ENCODE measurements at regions not wholly inside any gene's neighbourhood (a gene's known extent, or its start where the extent isn't known, plus 50 kb on each side); places are given as distances from the start of the nearest gene placed in this dataset.

DNA sequence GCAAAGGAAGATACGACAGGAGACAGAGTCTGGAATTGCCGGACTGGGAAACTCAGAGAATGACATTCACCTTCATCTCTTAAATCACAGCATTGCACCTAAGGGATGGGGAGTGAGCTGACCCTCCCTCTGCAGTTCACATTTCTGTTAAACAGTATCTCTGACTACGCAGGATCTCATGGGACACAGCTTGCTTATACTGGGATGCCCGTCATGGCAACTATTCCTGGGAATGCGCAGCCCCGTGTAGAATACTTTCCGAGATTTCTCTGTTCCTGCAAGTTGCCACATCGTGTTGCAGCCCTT lies 232.5 kb upstream of the HES1 start (continued):
- TF ChIP-seq, protein P1, sequence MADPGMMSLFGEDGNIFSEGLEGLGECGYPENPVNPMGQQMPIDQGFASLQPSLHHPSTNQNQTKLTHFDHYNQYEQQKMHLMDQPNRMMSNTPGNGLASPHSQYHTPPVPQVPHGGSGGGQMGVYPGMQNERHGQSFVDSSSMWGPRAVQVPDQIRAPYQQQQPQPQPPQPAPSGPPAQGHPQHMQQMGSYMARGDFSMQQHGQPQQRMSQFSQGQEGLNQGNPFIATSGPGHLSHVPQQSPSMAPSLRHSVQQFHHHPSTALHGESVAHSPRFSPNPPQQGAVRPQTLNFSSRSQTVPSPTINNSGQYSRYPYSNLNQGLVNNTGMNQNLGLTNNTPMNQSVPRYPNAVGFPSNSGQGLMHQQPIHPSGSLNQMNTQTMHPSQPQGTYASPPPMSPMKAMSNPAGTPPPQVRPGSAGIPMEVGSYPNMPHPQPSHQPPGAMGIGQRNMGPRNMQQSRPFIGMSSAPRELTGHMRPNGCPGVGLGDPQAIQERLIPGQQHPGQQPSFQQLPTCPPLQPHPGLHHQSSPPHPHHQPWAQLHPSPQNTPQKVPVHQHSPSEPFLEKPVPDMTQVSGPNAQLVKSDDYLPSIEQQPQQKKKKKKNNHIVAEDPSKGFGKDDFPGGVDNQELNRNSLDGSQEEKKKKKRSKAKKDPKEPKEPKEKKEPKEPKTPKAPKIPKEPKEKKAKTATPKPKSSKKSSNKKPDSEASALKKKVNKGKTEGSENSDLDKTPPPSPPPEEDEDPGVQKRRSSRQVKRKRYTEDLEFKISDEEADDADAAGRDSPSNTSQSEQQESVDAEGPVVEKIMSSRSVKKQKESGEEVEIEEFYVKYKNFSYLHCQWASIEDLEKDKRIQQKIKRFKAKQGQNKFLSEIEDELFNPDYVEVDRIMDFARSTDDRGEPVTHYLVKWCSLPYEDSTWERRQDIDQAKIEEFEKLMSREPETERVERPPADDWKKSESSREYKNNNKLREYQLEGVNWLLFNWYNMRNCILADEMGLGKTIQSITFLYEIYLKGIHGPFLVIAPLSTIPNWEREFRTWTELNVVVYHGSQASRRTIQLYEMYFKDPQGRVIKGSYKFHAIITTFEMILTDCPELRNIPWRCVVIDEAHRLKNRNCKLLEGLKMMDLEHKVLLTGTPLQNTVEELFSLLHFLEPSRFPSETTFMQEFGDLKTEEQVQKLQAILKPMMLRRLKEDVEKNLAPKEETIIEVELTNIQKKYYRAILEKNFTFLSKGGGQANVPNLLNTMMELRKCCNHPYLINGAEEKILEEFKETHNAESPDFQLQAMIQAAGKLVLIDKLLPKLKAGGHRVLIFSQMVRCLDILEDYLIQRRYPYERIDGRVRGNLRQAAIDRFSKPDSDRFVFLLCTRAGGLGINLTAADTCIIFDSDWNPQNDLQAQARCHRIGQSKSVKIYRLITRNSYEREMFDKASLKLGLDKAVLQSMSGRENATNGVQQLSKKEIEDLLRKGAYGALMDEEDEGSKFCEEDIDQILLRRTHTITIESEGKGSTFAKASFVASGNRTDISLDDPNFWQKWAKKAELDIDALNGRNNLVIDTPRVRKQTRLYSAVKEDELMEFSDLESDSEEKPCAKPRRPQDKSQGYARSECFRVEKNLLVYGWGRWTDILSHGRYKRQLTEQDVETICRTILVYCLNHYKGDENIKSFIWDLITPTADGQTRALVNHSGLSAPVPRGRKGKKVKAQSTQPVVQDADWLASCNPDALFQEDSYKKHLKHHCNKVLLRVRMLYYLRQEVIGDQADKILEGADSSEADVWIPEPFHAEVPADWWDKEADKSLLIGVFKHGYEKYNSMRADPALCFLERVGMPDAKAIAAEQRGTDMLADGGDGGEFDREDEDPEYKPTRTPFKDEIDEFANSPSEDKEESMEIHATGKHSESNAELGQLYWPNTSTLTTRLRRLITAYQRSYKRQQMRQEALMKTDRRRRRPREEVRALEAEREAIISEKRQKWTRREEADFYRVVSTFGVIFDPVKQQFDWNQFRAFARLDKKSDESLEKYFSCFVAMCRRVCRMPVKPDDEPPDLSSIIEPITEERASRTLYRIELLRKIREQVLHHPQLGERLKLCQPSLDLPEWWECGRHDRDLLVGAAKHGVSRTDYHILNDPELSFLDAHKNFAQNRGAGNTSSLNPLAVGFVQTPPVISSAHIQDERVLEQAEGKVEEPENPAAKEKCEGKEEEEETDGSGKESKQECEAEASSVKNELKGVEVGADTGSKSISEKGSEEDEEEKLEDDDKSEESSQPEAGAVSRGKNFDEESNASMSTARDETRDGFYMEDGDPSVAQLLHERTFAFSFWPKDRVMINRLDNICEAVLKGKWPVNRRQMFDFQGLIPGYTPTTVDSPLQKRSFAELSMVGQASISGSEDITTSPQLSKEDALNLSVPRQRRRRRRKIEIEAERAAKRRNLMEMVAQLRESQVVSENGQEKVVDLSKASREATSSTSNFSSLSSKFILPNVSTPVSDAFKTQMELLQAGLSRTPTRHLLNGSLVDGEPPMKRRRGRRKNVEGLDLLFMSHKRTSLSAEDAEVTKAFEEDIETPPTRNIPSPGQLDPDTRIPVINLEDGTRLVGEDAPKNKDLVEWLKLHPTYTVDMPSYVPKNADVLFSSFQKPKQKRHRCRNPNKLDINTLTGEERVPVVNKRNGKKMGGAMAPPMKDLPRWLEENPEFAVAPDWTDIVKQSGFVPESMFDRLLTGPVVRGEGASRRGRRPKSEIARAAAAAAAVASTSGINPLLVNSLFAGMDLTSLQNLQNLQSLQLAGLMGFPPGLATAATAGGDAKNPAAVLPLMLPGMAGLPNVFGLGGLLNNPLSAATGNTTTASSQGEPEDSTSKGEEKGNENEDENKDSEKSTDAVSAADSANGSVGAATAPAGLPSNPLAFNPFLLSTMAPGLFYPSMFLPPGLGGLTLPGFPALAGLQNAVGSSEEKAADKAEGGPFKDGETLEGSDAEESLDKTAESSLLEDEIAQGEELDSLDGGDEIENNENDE (IDR thresholded peaks at IDR 0.05; ENCODE audit: insufficient replicate concordance, low read length): no peak
- TF ChIP-seq CREB1 (IDR thresholded peaks at IDR 0.05): no peak
- no peak for TF ChIP-seq ZNF274 (IDR thresholded peaks at IDR 0.05; ENCODE audit: borderline replicate concordance, extremely low read depth, low read length)
- TF ChIP-seq, protein P2, sequence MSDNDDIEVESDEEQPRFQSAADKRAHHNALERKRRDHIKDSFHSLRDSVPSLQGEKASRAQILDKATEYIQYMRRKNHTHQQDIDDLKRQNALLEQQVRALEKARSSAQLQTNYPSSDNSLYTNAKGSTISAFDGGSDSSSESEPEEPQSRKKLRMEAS (IDR thresholded peaks at IDR 0.05): no peak
- TF ChIP-seq RXRA (IDR thresholded peaks at IDR 0.05; ENCODE audit: insufficient read depth, low read depth, low read length): no peak
- TF ChIP-seq CBX5 (IDR thresholded peaks at IDR 0.05; ENCODE audit: low read depth, low read length): no peak
- TF ChIP-seq YY1 (IDR thresholded peaks at IDR 0.05; ENCODE audit: low read depth, low read length): no peak
- TF ChIP-seq SIX5 (IDR thresholded peaks at IDR 0.05; ENCODE audit: low read depth, low read length): no peak
- no peak for TF ChIP-seq TEAD4 (IDR thresholded peaks at IDR 0.05; ENCODE audit: low read depth, low read length)
- no peak for TF ChIP-seq GTF2F1 (IDR thresholded peaks at IDR 0.05; ENCODE audit: borderline replicate concordance, low read depth, low read length)
- TF ChIP-seq SIRT6 (IDR thresholded peaks at IDR 0.05; ENCODE audit: low read length): no peak
- no peak for TF ChIP-seq JUN (IDR thresholded peaks at IDR 0.05; ENCODE audit: low read depth, low read length)
- TF ChIP-seq RFX5 (IDR thresholded peaks at IDR 0.05; ENCODE audit: borderline replicate concordance, low read depth, low read length): no peak
- TF ChIP-seq CHD1 (IDR thresholded peaks at IDR 0.05; ENCODE audit: low read depth, low read length): no peak

Measured in H1 (cell line).